SK-N-SH treated with all-trans-retinoic acid at 6 μM for 48 hours (cell line): ENCODE measurements at regions not wholly inside any gene's neighbourhood (a gene's known extent, or its start where the extent isn't known, plus 50 kb on each side); places are given as distances from the start of the nearest gene placed in this dataset.

Source experiments
- CREB5 ChIP-seq: fragments of 250-450 bp; sonication (Bioruptor Pico); IDR thresholded peaks from 2 replicates; pipeline ENCODE4 v1.5.1; 2020; ENCODE audit warnings: low read depth, mild to moderate bottlenecking, moderate library complexity
- CSDC2 ChIP-seq: fragments of 250-450 bp; sonication (Bioruptor Pico); IDR thresholded peaks from 2 replicates; pipeline ENCODE4 v1.5.0; 2020; ENCODE audit warnings: mild to moderate bottlenecking, moderate library complexity
- GLIS3 ChIP-seq: fragments of 250-450 bp; sonication (Bioruptor Pico); IDR thresholded peaks from 2 replicates; pipeline ENCODE4 v1.5.0; 2020; ENCODE audit warnings: mild to moderate bottlenecking, moderate library complexity
- ISL1 ChIP-seq: fragments of 250-450 bp; sonication (Bioruptor Pico); IDR thresholded peaks from 2 replicates; pipeline ENCODE4 v2.1.2; 2022; ENCODE audit warnings: mild to moderate bottlenecking, moderate library complexity
- OSR1 ChIP-seq: fragments of 250-450 bp; sonication (Bioruptor Pico); IDR thresholded peaks from 2 replicates; pipeline ENCODE4 v1.8.0; 2022; ENCODE audit warnings: moderate library complexity, mild to moderate bottlenecking, inconsistent platforms
- PPARA ChIP-seq: fragments of 250-450 bp; sonication (Bioruptor Pico); IDR thresholded peaks from 2 replicates; pipeline ENCODE4 v1.5.0; 2020; ENCODE audit warnings: mild to moderate bottlenecking, borderline replicate concordance
- RARB ChIP-seq: fragments of 250-450 bp; sonication (Bioruptor Pico); IDR thresholded peaks from 2 replicates; pipeline ENCODE4 v1.8.0; 2021; ENCODE audit warnings: mild to moderate bottlenecking, moderate library complexity
- SNAI2 ChIP-seq: fragments of 250-450 bp; sonication (Bioruptor Pico); IDR thresholded peaks from 2 replicates; pipeline ENCODE4 v1.5.0; 2020; ENCODE audit warnings: mild to moderate bottlenecking, moderate library complexity
- TCF4 ChIP-seq: fragments of 250-450 bp; sonication (Bioruptor Pico); IDR thresholded peaks from 2 replicates; pipeline ENCODE4 v1.8.0; 2021; ENCODE audit warnings: mild to moderate bottlenecking, moderate library complexity, borderline replicate concordance
- TOX ChIP-seq: fragments of 250-450 bp; sonication (Bioruptor Pico); IDR thresholded peaks from 2 replicates; pipeline ENCODE4 v1.8.0; 2021; ENCODE audit warnings: mild to moderate bottlenecking, moderate library complexity, borderline replicate concordance
- TSHZ2 ChIP-seq: fragments of 250-450 bp; sonication (Bioruptor Pico); IDR thresholded peaks from 2 replicates; pipeline ENCODE4 v1.5.0; 2020; ENCODE audit warnings: mild to moderate bottlenecking, moderate library complexity
- ZFP3 ChIP-seq: fragments of 250-450 bp; sonication (Bioruptor Pico); IDR thresholded peaks from 2 replicates; pipeline ENCODE4 v1.5.0; 2020; ENCODE audit warnings: mild to moderate bottlenecking, moderate library complexity
- ZNF565 ChIP-seq: fragments of 450-650 bp; formaldehyde crosslinking; conservative IDR thresholded peaks from 2 replicates; pipeline ENCODE4 v1.5.0; 2020; ENCODE audit warnings: low read depth, mild to moderate bottlenecking, moderate library complexity
- TF ChIP-seq, protein P1 (sequence below): fragments of 250-450 bp; sonication (Bioruptor Pico); IDR thresholded peaks from 2 replicates; pipeline ENCODE4 v1.8.0; 2020; ENCODE audit warnings: mild to moderate bottlenecking, moderate library complexity, borderline replicate concordance

DNA sequence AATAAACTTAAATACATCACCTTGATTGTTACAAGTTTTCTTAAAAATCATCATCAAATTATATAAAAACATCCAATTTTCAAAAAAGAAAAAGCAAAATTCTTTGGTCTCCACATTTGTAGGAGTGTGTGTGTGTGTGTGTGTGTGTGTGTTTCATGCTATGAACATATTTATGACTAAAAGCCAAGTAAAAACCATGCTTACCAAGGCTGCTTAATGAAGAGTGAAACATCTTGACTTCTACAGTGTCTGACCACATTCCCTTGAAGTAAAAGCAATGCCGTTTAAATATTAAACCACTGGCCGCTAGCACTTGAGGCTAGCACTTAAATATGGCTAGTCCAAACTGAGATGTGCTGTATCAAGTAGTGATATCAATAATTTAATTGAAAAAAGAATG, 549.1 kb upstream of the CCNG1 start:
- TF ChIP-seq CSDC2 (no peak), CREB5 (CRISPR knock-in tag) (no peak), RARB (CRISPR knock-in tag) (no peak), ZFP3 (CRISPR knock-in tag) (no peak), ISL1 (CRISPR knock-in tag) (no peak), TOX (CRISPR knock-in tag) (no peak), ZNF565 (CRISPR knock-in tag) (no peak), SNAI2 (CRISPR knock-in tag) (no peak), OSR1 (CRISPR knock-in tag) (no peak), TCF4 (no peak), TSHZ2 (CRISPR knock-in tag) (no peak), GLIS3 (no peak), PPARA (CRISPR knock-in tag) (no peak)
- TF ChIP-seq, protein P1, sequence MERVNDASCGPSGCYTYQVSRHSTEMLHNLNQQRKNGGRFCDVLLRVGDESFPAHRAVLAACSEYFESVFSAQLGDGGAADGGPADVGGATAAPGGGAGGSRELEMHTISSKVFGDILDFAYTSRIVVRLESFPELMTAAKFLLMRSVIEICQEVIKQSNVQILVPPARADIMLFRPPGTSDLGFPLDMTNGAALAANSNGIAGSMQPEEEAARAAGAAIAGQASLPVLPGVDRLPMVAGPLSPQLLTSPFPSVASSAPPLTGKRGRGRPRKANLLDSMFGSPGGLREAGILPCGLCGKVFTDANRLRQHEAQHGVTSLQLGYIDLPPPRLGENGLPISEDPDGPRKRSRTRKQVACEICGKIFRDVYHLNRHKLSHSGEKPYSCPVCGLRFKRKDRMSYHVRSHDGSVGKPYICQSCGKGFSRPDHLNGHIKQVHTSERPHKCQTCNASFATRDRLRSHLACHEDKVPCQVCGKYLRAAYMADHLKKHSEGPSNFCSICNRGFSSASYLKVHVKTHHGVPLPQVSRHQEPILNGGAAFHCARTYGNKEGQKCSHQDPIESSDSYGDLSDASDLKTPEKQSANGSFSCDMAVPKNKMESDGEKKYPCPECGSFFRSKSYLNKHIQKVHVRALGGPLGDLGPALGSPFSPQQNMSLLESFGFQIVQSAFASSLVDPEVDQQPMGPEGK (CRISPR knock-in tag), result no peak
